ENCODE measurements at regions not wholly inside any gene's neighbourhood (a gene's known extent, or its start where the extent isn't known, plus 50 kb on each side); places are given as distances from the start of the nearest gene placed in this dataset.

DNA sequence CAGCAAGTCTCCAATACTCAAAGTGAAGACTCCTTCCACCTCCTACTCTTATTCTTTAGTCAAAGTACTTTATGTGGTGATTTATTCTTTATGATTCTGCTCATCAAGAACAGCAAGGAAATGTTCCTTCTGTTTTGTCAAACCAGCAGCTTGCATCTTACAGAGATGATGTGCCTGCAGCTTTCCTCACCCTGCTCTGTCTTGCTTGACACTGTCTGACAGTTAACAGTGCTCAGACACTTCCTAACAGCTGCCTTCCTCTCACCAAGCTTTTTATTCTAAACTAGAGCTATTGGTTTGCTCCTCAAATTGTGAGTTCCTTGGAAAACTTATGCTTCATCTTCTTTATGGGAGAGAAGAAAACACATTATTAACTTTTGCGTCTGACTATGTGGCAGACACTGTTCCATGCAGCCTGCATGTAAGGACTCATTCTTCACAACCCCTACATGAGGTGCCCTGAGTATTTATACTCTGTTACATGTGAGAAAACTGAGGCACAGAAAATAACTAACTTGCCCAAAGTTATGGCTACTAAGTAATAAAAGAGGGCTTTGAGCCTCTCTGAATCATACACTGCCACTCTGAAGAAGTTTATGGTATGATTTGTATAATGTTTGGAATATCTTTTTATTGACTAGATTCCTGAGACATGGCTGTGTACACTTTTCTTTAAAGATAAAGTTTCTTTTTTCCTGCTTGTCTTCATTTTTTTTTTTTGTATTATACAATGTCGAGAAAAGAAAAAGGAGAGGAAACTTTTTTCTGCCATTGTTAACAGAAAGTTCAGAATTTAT is 723.3 kb upstream of the DDX18 start:
- H3K27ac ChIP-seq = no peak overlapping the region
- H3K4me3 ChIP-seq = no peak overlapping the region
- H3K27me3 ChIP-seq = no peaks in the 10 kb centered on the region
- 62% methylated on average over 2 of the region's 2 CpGs; no CpG with 5 or more reads in 1 of the 2 donors for WGBS, 2 donors (ENCODE audit: low coverage in 1 of 2)
- no peak for ATAC-seq
- H3K9me3 ChIP-seq = no peaks in the 10 kb centered on the region
- H3K4me1 ChIP-seq = no peaks in the 10 kb centered on the region
- H3K36me3 ChIP-seq = no peaks in the 10 kb centered on the region
- no peak for TF ChIP-seq POLR2A (IDR thresholded peaks at IDR 0.05)

GRCh38 chr2:117101613-117102012 is 712.9 kb upstream of the DDX18 start:
- no peak overlapping the region for H3K4me3 ChIP-seq
- no peaks in the 10 kb centered on the region for H3K9me3 ChIP-seq
- no peaks in the 10 kb centered on the region for H3K36me3 ChIP-seq
- no peaks in the 10 kb centered on the region for H3K4me1 ChIP-seq
- TF ChIP-seq POLR2AphosphoS5 (IDR thresholded peaks at IDR 0.05) (no peak), EP300 (IDR thresholded peaks at IDR 0.05) (no peak), CTCF (IDR thresholded peaks at IDR 0.05) (no peak)
- ATAC-seq = no peak
- H3K27ac ChIP-seq = no peak overlapping the region
- H3K27me3 ChIP-seq = no peaks in the 10 kb centered on the region
- WGBS, 2 donors (ENCODE audit: low coverage in 1 of 2) = 19 to 29% methylated on average over 1 of the region's 1 CpG

DNA sequence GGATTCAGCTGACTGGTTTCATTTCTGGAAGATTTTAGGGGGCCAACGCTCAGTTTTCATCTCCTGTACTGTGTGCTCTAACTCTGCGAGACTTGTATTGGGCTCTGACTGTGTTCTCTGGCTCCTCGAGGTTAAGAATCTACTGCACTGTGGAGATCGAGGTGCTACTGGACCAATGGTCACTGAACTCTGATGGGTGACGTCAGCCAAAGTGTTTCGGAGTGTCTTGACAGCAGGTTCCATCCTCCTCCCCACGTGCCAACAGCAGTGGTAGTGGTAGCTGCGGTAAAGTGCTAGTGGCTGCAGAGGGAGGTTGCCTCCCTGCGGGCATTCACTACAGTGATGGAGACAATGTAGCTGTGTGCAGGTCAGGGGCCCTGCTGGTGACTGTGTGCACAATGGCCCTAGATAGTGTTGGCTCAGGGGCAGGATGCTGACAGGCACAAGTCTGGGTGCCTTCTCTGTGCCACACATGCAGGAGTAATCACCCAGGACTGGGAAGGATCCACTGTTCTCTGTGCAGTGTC is 705.7 kb upstream of the DDX18 start:
- ATAC-seq = no peak
- WGBS, 2 donors (ENCODE audit: low coverage in 1 of 2) = 73 to 89% methylated on average over 2 to 5 of the region's 9 CpGs

DNA sequence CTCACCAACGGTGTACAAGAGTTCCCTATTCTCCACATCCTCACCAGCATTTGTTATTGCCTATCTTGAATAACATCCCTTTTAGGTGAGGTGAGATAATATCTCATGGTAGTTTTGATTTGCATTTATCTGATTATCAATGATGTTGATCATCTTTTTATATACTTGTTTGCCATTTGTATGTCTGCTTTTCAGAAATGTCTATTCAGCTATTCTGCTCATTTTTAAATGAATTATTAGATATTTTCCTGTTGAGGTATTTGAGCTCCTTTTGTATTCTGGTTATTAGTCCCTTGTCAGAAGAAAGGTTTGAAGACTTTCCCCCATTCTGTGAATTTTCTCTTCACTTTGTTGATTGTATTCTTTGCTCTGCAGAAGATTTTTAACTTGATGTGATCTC is 695.5 kb upstream of the DDX18 start:
- no peaks in the 10 kb centered on the region for H3K4me1 ChIP-seq
- H3K4me3 ChIP-seq = no peak overlapping the region
- TF ChIP-seq POLR2AphosphoS5 (IDR thresholded peaks at IDR 0.05) (no peak), EP300 (IDR thresholded peaks at IDR 0.05) (no peak), POLR2A (IDR thresholded peaks at IDR 0.05) (no peak), CTCF (IDR thresholded peaks at IDR 0.05) (no peak)
- ATAC-seq = no peak
- no peaks in the 10 kb centered on the region for H3K36me3 ChIP-seq
- H3K9me3 ChIP-seq = no peaks in the 10 kb centered on the region
- no peaks in the 10 kb centered on the region for H3K27me3 ChIP-seq
- WGBS, 2 donors (ENCODE audit: low coverage in 1 of 2) = 56 to 73% methylated on average over 1 of the region's 1 CpG
- no peak overlapping the region for H3K27ac ChIP-seq

More for the DNA sequence above, 705.7 kb upstream of the DDX18 start:
- Histone ChIP-seq H3K36me3 (no peaks in the 10 kb centered on the region), H3K27ac (no peak overlapping the region), H3K4me3 (no peak overlapping the region), H3K9me3 (no peaks in the 10 kb centered on the region), H3K4me1 (no peaks in the 10 kb centered on the region), H3K27me3 (no peaks in the 10 kb centered on the region)
- TF ChIP-seq EP300 (IDR thresholded peaks at IDR 0.05) = no peak

DNA sequence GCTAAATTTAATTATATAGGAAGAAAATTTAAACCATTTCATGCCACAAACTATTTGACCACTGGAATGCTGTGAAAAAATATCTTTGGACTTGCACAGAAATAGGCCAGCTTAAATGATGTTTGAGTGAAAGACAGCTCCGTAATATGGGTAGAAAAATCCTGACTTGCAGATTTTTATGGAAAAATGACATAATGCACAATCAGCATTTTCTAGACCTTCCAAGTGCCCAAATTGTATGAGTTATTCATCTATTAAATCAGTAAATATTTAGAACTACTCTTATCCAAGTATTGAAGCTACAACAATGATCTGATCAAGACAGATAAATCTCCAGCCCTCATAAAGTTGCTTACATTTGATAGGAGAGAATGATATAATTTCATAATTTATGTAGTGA is 691.1 kb upstream of the DDX18 start:
- Histone ChIP-seq H3K4me1 (no peaks in the 10 kb centered on the region), H3K27ac (no peak overlapping the region), H3K9me3 (no peaks in the 10 kb centered on the region), H3K36me3 (no peaks in the 10 kb centered on the region), H3K27me3 (no peaks in the 10 kb centered on the region), H3K4me3 (no peak overlapping the region)
- 71 to 100% methylated on average over 1 of the region's 1 CpG for WGBS, 2 donors (ENCODE audit: low coverage in 1 of 2)
- ATAC-seq = no peak
- TF ChIP-seq CTCF (IDR thresholded peaks at IDR 0.05) (no peak), POLR2AphosphoS5 (IDR thresholded peaks at IDR 0.05) (no peak), POLR2A (IDR thresholded peaks at IDR 0.05) (no peak), EP300 (IDR thresholded peaks at IDR 0.05) (no peak)

- Histone ChIP-seq H3K9me3 (no peaks in the 10 kb centered on the region), H3K4me3 (no peak overlapping the region), H3K4me1 (no peaks in the 10 kb centered on the region), H3K36me3 (no peaks in the 10 kb centered on the region), H3K27ac (no peak overlapping the region), H3K27me3 (no peaks in the 10 kb centered on the region)
- WGBS, 2 donors (ENCODE audit: low coverage in 1 of 2) = 28 to 68% methylated on average over 3 of the region's 3 CpGs
- TF ChIP-seq CTCF (IDR thresholded peaks at IDR 0.05) = no peak
- no peak for TF ChIP-seq POLR2A (IDR thresholded peaks at IDR 0.05)
- no peak for TF ChIP-seq POLR2AphosphoS5 (IDR thresholded peaks at IDR 0.05)
- TF ChIP-seq EP300 (IDR thresholded peaks at IDR 0.05) = no peak
- no peak for ATAC-seq
These were observed 687.8 kb upstream of the DDX18 start for GRCh38 chr2:117126656-117127055.

All from gastroesophageal sphincter (tissue), 4 donors.